OCI-LY7 (cell line): ENCODE measurements at regions not wholly inside any gene's neighbourhood (a gene's known extent, or its start where the extent isn't known, plus 50 kb on each side); places are given as distances from the start of the nearest gene placed in this dataset.

Source experiments
- BruUV-seq: library from RNA; stranded (reverse); fragments of 400-500 nt; replicated peaks from 2 replicates; lab custom pipeline; 2021; lab: Mats Ljungman, UMichigan
- CTCF ChIA-PET: fragments of 300-600 bp; sonication (Branson Sonifier 250); formaldehyde crosslinking; loops from one replicate; lab custom pipeline; 2022; ENCODE audit warnings: antibody characterized with exemption; ENCODE audit not compliant: unreplicated experiment; lab: Charles Lee
- POLR2A ChIA-PET: fragments of 300-600 bp; sonication (Branson Sonifier 250); formaldehyde crosslinking; loops from one replicate; lab custom pipeline; 2022; ENCODE audit warnings: antibody characterized with exemption; lab: Charles Lee
- DNase-seq: peaks from one replicate; pipeline ENCODE4 v3.0.0-alpha.2; 2015; ENCODE audit warnings: low spot score
- H2AFZ ChIP-seq: fragments of 200-600 bp; sonication (generic), shearing (Covaris generic); 2 replicates; pipeline ENCODE4 v1.6.1; 2014; ENCODE audit warnings: mild to moderate bottlenecking, antibody characterized with exemption, low read length, moderate library complexity
- H3K27ac ChIP-seq: fragments of 200-600 bp; sonication (generic); 2 replicates; pipeline ENCODE4 v1.5.1; 2014; ENCODE audit warnings: mixed run types, low read depth, mild to moderate bottlenecking, moderate library complexity, low read length, inconsistent platforms; ENCODE audit not compliant: poor library complexity, severe bottlenecking
- H3K36me3 ChIP-seq: fragments of 200-600 bp; sonication (generic); 2 replicates; pipeline ENCODE4 v1.6.1; 2014; ENCODE audit warnings: mild to moderate bottlenecking, antibody characterized with exemption, low read length, moderate library complexity, mixed read lengths; ENCODE audit not compliant: insufficient read depth
- H3K4me1 ChIP-seq: fragments of 200-600 bp; sonication (generic); 2 replicates; pipeline ENCODE4 v1.5.1; 2014; ENCODE audit warnings: mild to moderate bottlenecking, low read length; ENCODE audit not compliant: insufficient read depth, poor library complexity, severe bottlenecking
- H3K4me2 ChIP-seq: fragments of 200-600 bp; sonication (generic); 2 replicates; pipeline ENCODE4 v1.6.1; 2014; ENCODE audit warnings: mild to moderate bottlenecking, low read length
- H3K4me3 ChIP-seq: fragments of 200-600 bp; sonication (generic); 2 replicates; pipeline ENCODE4 v1.5.1; 2014; ENCODE audit warnings: mild to moderate bottlenecking, low read depth, low read length; ENCODE audit not compliant: poor library complexity, severe bottlenecking
- H3K79me2 ChIP-seq: fragments of 200-600 bp; sonication (generic); 2 replicates; pipeline ENCODE4 v1.6.1; 2016; ENCODE audit warnings: low read depth, mild to moderate bottlenecking, low read length, moderate library complexity, mixed read lengths; ENCODE audit not compliant: insufficient read depth
- H3K9me2 ChIP-seq: fragments of 200-600 bp; sonication (generic); 2 replicates; pipeline ENCODE4 v1.6.1; 2016; ENCODE audit warnings: mild to moderate bottlenecking, low read length, mixed read lengths; ENCODE audit not compliant: insufficient read depth
- H3K9me3 ChIP-seq: fragments of 200-600 bp; sonication (generic); 2 replicates; pipeline ENCODE4 v1.6.1; 2014; ENCODE audit warnings: mild to moderate bottlenecking, mixed run types, low read length, mixed read lengths
- H4K20me1 ChIP-seq: fragments of 200-600 bp; sonication (generic); 2 replicates; pipeline ENCODE4 v1.6.1; 2014; ENCODE audit warnings: mild to moderate bottlenecking, antibody characterized with exemption, low read length, moderate library complexity, mixed read lengths; ENCODE audit not compliant: insufficient read depth
- EZH2phosphoT487 ChIP-seq: fragments of 200-600 bp; sonication (generic); IDR thresholded peaks from 2 replicates; pipeline ENCODE4 v1.6.1; 2018; ENCODE audit warnings: low read depth, borderline replicate concordance, mild to moderate bottlenecking, mixed run types, antibody characterized with exemption, low read length, moderate library complexity, mixed read lengths
- intact Hi-C: fragments of 100-400 bp; cut with micrococcal nuclease; formaldehyde crosslinking; loops from one replicate; pipeline ENCODE4 v1.10.0; 2022; ENCODE audit not compliant: unreplicated experiment
- TF ChIP-seq, protein P1 (sequence below): fragments of 200-600 bp; sonication (generic); conservative IDR thresholded peaks from 2 replicates; pipeline ENCODE4 v1.5.1; 2014; ENCODE audit warnings: mild to moderate bottlenecking, antibody characterized with exemption, low read length, moderate library complexity, mixed read lengths

- no TSS peak for BruUV-seq
- intact Hi-C loops, result no loop called here
- Histone ChIP-seq H3K27ac (no peak overlapping the region), H4K20me1 (no peaks in the 10 kb centered on the region), H3K79me2 (no peaks in the 10 kb centered on the region), H3K36me3 (no peaks in the 10 kb centered on the region), H3K9me2 (no peaks in the 10 kb centered on the region), H3K4me1 (no peaks in the 10 kb centered on the region), H3K4me3 (no peak overlapping the region), H2AFZ (no peak overlapping the region), H3K9me3 (no peaks in the 10 kb centered on the region), H3K4me2 (no peak overlapping the region)
- TF ChIP-seq, protein P1, sequence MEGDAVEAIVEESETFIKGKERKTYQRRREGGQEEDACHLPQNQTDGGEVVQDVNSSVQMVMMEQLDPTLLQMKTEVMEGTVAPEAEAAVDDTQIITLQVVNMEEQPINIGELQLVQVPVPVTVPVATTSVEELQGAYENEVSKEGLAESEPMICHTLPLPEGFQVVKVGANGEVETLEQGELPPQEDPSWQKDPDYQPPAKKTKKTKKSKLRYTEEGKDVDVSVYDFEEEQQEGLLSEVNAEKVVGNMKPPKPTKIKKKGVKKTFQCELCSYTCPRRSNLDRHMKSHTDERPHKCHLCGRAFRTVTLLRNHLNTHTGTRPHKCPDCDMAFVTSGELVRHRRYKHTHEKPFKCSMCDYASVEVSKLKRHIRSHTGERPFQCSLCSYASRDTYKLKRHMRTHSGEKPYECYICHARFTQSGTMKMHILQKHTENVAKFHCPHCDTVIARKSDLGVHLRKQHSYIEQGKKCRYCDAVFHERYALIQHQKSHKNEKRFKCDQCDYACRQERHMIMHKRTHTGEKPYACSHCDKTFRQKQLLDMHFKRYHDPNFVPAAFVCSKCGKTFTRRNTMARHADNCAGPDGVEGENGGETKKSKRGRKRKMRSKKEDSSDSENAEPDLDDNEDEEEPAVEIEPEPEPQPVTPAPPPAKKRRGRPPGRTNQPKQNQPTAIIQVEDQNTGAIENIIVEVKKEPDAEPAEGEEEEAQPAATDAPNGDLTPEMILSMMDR, result no peak
- no peak for TF ChIP-seq EZH2phosphoT487
- ChIA-PET CTCF (no interaction called here), POLR2A (no interaction called here)
- no peak for DNase-seq
Observed at GRCh38 chr2:163314712-163315111, 421.1 kb downstream of the FIGN start.

DNA sequence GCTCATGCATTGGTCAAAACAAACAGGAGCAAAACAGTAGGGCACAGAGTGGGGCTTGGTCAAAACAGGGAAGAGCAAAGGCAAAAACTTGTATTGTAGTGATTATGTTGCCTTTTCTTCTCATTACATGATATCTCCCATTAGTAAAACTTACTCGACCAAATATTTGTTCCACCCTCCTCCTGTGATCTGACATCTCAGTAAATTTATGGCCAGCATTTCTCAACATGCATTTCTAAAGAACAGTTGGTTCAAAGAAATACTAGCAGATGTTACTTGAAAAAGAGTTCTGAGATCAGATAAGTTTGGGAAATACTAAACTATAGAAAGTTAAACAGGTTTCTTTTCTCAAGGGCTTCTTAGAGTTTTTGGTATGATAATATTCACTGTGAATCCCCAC lies 423.1 kb downstream of the FIGN start:
- no peaks in the 10 kb centered on the region for H3K36me3 ChIP-seq
- no peaks in the 10 kb centered on the region for H4K20me1 ChIP-seq
- POLR2A ChIA-PET, result interaction anchor here (0.6 kb wide), 2 partner anchors 130 to 1123 kb away, joined by 3 to 4 read pairs; no protein-coding TSS in a partner anchor
- H3K9me2 ChIP-seq, result no peaks in the 10 kb centered on the region
- no peak overlapping the region for H3K27ac ChIP-seq
- no peaks in the 10 kb centered on the region for H3K79me2 ChIP-seq
- no peak overlapping the region for H3K4me2 ChIP-seq
- H2AFZ ChIP-seq, result no peak overlapping the region
- BruUV-seq, result no TSS peak
- intact Hi-C loops, result no loop called here
- no peak for TF ChIP-seq EZH2phosphoT487
- TF ChIP-seq, protein P1, result no peak
- DNase-seq, result no peak
- no peaks in the 10 kb centered on the region for H3K4me1 ChIP-seq
- H3K9me3 ChIP-seq, result no peaks in the 10 kb centered on the region
- H3K4me3 ChIP-seq, result no peak overlapping the region
- CTCF ChIA-PET, result no interaction called here

GRCh38 chr2:163306647-163307046 lies 429.2 kb downstream of the FIGN start:
- H4K20me1 ChIP-seq, result no peaks in the 10 kb centered on the region
- ChIA-PET CTCF (no interaction called here), POLR2A (no interaction called here)
- BruUV-seq, result no TSS peak
- H3K79me2 ChIP-seq, result no peaks in the 10 kb centered on the region
- no peaks in the 10 kb centered on the region for H3K4me1 ChIP-seq
- H3K36me3 ChIP-seq, result no peaks in the 10 kb centered on the region
- no peak overlapping the region for H3K4me2 ChIP-seq
- H3K9me2 ChIP-seq, result no peaks in the 10 kb centered on the region
- no peak for DNase-seq
- intact Hi-C loops, result no loop called here
- H3K27ac ChIP-seq, result no peak overlapping the region
- TF ChIP-seq, protein P1, result no peak
- TF ChIP-seq EZH2phosphoT487, result no peak
- H3K9me3 ChIP-seq, result no peaks in the 10 kb centered on the region
- no peak overlapping the region for H3K4me3 ChIP-seq
- H2AFZ ChIP-seq, result no peak overlapping the region
